ENCODE measurements at regions not wholly inside any gene's neighbourhood (a gene's known extent, or its start where the extent isn't known, plus 50 kb on each side); places are given as distances from the start of the nearest gene placed in this dataset.

GRCh38 chr5:171549274-171549673, 129.8 kb downstream of the FGF18 start:
- no peak for TF ChIP-seq CTCF (IDR thresholded peaks at IDR 0.05; ENCODE audit: insufficient read depth, low read length)
- TF ChIP-seq POLR2AphosphoS5 (IDR thresholded peaks at IDR 0.05; ENCODE audit: low read depth) = no peak

Measured in HL-60 (cell line).